Endothelial cell of umbilical vein (primary cell): ENCODE measurements at regions not wholly inside any gene's neighbourhood (a gene's known extent, or its start where the extent isn't known, plus 50 kb on each side); places are given as distances from the start of the nearest gene placed in this dataset.

Source experiments
- BruUV-seq: library from RNA; stranded (reverse); fragments of 400-500 nt; replicated peaks from 2 replicates; lab custom pipeline; 2021; lab: Mats Ljungman, UMichigan
- CTCF ChIA-PET: fragments of 300-600, 350-600 bp; sonication (Branson Sonifier 250); formaldehyde crosslinking; loops from one replicate; lab custom pipeline; 2021; ENCODE audit warnings: antibody characterized with exemption, inconsistent platforms; lab: Charles Lee
- POLR2A ChIA-PET: fragments of 300-600, 350-600 bp; sonication (Branson Sonifier 250); formaldehyde crosslinking; loops from one replicate; lab custom pipeline; 2021; ENCODE audit warnings: antibody characterized with exemption, inconsistent platforms; lab: Charles Lee
- DNase-seq: peaks from one replicate; pipeline ENCODE4 v3.0.0-alpha.2; 2011; ENCODE audit warnings: low read depth, low spot score
- FAIRE-seq: peaks from 2 replicates; lab custom pipeline; 2011; peaks lifted over from hg19 to GRCh38; lab: Jason Lieb, UNC
- H2AFZ ChIP-seq: 2 replicates; pipeline ENCODE4 v1.6.0; 2012; ENCODE audit warnings: low read depth, low read length, control low read depth, inconsistent platforms
- H3K27ac ChIP-seq: 2 replicates; pipeline ENCODE4 v1.5.1; 2011; ENCODE audit warnings: low read depth, mild to moderate bottlenecking, control low read depth, low read length, moderate library complexity; ENCODE audit not compliant: insufficient read depth
- H3K27me3 ChIP-seq, 2 experiments: 2 replicates each; pipeline versions ENCODE4 v1.6.0 to v1.6.1; 2011; ENCODE audit warnings: low read length in 2 of 2, mixed read lengths in 1 of 2; ENCODE audit not compliant: control insufficient read depth in 2 of 2, insufficient read depth in 2 of 2
- H3K36me3 ChIP-seq, 2 experiments: 2 replicates in 1 of 2; 3 replicates in 1 of 2; pipeline ENCODE4 v1.5.1; 2011; ENCODE audit warnings: low read length in 2 of 2, mild to moderate bottlenecking in 1 of 2, moderate library complexity in 1 of 2; ENCODE audit not compliant: control insufficient read depth in 2 of 2, insufficient read depth in 2 of 2; ENCODE audit errors: extremely low read depth in 1 of 2
- H3K4me1 ChIP-seq: 3 replicates; pipeline ENCODE4 v1.5.1; 2011; ENCODE audit warnings: mild to moderate bottlenecking, low read length; ENCODE audit not compliant: control insufficient read depth, insufficient read depth; ENCODE audit errors: extremely low read depth
- H3K4me2 ChIP-seq: 2 replicates; pipeline ENCODE4 v1.6.1; 2011; ENCODE audit warnings: low read length, control low read depth, mixed read lengths; ENCODE audit not compliant: insufficient read depth
- H3K4me3 ChIP-seq, 3 experiments: fragments of 200-600 bp in 1 of 3; sonication (generic), shearing (Covaris generic) in 1 of 3; replicated peaks in 1 of 3; 2 replicates each; pipeline ENCODE4 v1.5.1; 2011 to 2016; ENCODE audit warnings: control low read depth in 3 of 3, low read length in 3 of 3, mild to moderate bottlenecking in 2 of 3, inconsistent platforms in 1 of 3, low read depth in 1 of 3, moderate library complexity in 1 of 3; ENCODE audit not compliant: insufficient read depth in 1 of 3
- H3K79me2 ChIP-seq: 2 replicates; pipeline ENCODE4 v1.6.0; 2012; ENCODE audit warnings: low read length, inconsistent platforms; ENCODE audit not compliant: control insufficient read depth, insufficient read depth
- H3K9ac ChIP-seq: replicated peaks from 2 replicates; pipeline ENCODE3; 2011; ENCODE audit warnings: low read length, control low read depth; ENCODE audit not compliant: insufficient read depth; ENCODE audit errors: extremely low read depth
- H3K9me1 ChIP-seq: replicated peaks from 3 replicates; pipeline ENCODE4 v1.6.0; 2011; ENCODE audit warnings: mild to moderate bottlenecking, low read length; ENCODE audit not compliant: control insufficient read depth, insufficient read depth; ENCODE audit errors: extremely low read depth
- H3K9me3 ChIP-seq: replicated peaks from 2 replicates; pipeline ENCODE4 v1.5.1; 2012; ENCODE audit warnings: low read length, inconsistent platforms; ENCODE audit not compliant: control insufficient read depth, insufficient read depth
- H4K20me1 ChIP-seq: replicated peaks from 2 replicates; pipeline ENCODE3; 2011; ENCODE audit warnings: mild to moderate bottlenecking, low read length; ENCODE audit not compliant: control insufficient read depth, insufficient read depth; ENCODE audit errors: extremely low read depth
- CTCF ChIP-seq, 2 donors: IDR thresholded peaks; 1 replicate in 1 of 2; 2 replicates in 1 of 2; pipeline ENCODE4 v1.5.1; 2011; ENCODE audit warnings: low read length in 2 of 2, mild to moderate bottlenecking in 2 of 2, moderate library complexity in 2 of 2, control low read depth in 1 of 2, inconsistent platforms in 1 of 2, low read depth in 1 of 2; ENCODE audit not compliant: insufficient read depth in 1 of 2; ENCODE audit errors: extremely low read depth in 1 of 2
- EZH2 ChIP-seq: IDR thresholded peaks from 2 replicates; pipeline ENCODE4 v1.6.1; 2012; ENCODE audit warnings: borderline replicate concordance, low read depth, mild to moderate bottlenecking, moderate library complexity, low read length, inconsistent platforms; ENCODE audit not compliant: severe bottlenecking
- FOS ChIP-seq: IDR thresholded peaks from 2 replicates; pipeline ENCODE4 v1.6.1; 2011; ENCODE audit warnings: mild to moderate bottlenecking, low read length, moderate library complexity, borderline replicate concordance; ENCODE audit not compliant: insufficient read depth
- GATA2 ChIP-seq: IDR thresholded peaks from 2 replicates; pipeline ENCODE4 v1.7.0; 2011; ENCODE audit warnings: low read depth, mild to moderate bottlenecking, moderate library complexity, mixed read lengths, low read length; ENCODE audit not compliant: insufficient read length, insufficient read depth
- JUN ChIP-seq: IDR thresholded peaks from 2 replicates; pipeline ENCODE4 v1.6.1; 2011; ENCODE audit warnings: borderline replicate concordance, low read depth; ENCODE audit not compliant: insufficient read length, insufficient read depth
- MYC ChIP-seq: IDR thresholded peaks from one replicate; pipeline ENCODE4 v1.6.1; 2011; ENCODE audit warnings: mild to moderate bottlenecking, low read depth, low read length
- POLR2A ChIP-seq: IDR thresholded peaks from 2 replicates; pipeline ENCODE4 v1.6.1; 2012; ENCODE audit warnings: low read depth, mild to moderate bottlenecking, control low read depth, low read length
- POLR2AphosphoS5 ChIP-seq: IDR thresholded peaks from 2 replicates; pipeline ENCODE4 v1.6.1; 2012; ENCODE audit warnings: low read depth, mild to moderate bottlenecking, control low read depth, low read length, moderate library complexity; ENCODE audit not compliant: insufficient read depth
- dilution Hi-C: fragments of 300-500 bp; cut with MboI; formaldehyde crosslinking; loops from one replicate; pipeline ENCODE4 v1.15.0; 2019; ENCODE audit warnings: low sequenced_read_pairs; ENCODE audit not compliant: extremely low pct_ligation_motif_present
- intact Hi-C: fragments of 100-400 bp; cut with micrococcal nuclease; formaldehyde crosslinking; loops from one replicate; pipeline ENCODE4 v1.10.0; 2022
- TF ChIP-seq, protein P1 (sequence below): IDR thresholded peaks from 2 replicates; pipeline ENCODE4 v1.6.1; 2011; ENCODE audit not compliant: insufficient read depth, insufficient read length

- dilution Hi-C loops, result no loop called here
- Histone ChIP-seq H3K9ac (no peak overlapping the region), H3K4me2 (no peak overlapping the region), H3K79me2 (no peaks in the 10 kb centered on the region), H4K20me1 (no peaks in the 10 kb centered on the region), H3K4me1 (no peaks in the 10 kb centered on the region), H3K4me3 (no peak overlapping the region), H3K9me1 (no peaks in the 10 kb centered on the region), H3K27me3 (no peaks in the 10 kb centered on the region), H3K9me3 (no peaks in the 10 kb centered on the region), H3K36me3 (no peaks in the 10 kb centered on the region), H2AFZ (no peak overlapping the region), H3K27ac (no peak overlapping the region)
- BruUV-seq, result no TSS peak
- FAIRE-seq (no peak), DNase-seq (no peak)
- intact Hi-C loops, result no loop called here
- ChIA-PET CTCF (interaction anchor here (1.1 kb wide), 1 partner anchor 16 kb away, joined by 3 read pairs; no protein-coding TSS in a partner anchor), POLR2A (no interaction called here)
- TF ChIP-seq CTCF (IDR thresholded peaks at IDR 0.05; ENCODE audit: extremely low read depth in 1 of 2, insufficient read depth in 1 of 2, low read depth in 1 of 2, low read length in 2 of 2) (no peak), EZH2 (no peak), JUN (no peak), POLR2AphosphoS5 (no peak), MYC (no peak), GATA2 (no peak), POLR2A (no peak), FOS (no peak)
- TF ChIP-seq, protein P1, sequence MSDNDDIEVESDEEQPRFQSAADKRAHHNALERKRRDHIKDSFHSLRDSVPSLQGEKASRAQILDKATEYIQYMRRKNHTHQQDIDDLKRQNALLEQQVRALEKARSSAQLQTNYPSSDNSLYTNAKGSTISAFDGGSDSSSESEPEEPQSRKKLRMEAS, result no peak
Observed at GRCh38 chr10:53063805-53064204, 291.2 kb upstream of the MBL2 start.
